ENCODE measurements at regions not wholly inside any gene's neighbourhood (a gene's known extent, or its start where the extent isn't known, plus 50 kb on each side); places are given as distances from the start of the nearest gene placed in this dataset.
A peak's percentile ranks its signal among the peaks of the same experiment; 100 is the strongest.
"Not testable (repeated sequence)": the region's sequence is repeated elsewhere in the genome, so short reads cannot be mapped to it uniquely, and the experiment has no call there.

- FAIRE-seq (peak; percentile 6), DNase-seq (ENCODE audit: insufficient read length, low spot score) (peak; percentile 13)
- no peak for TF ChIP-seq POLR2A (IDR thresholded peaks at IDR 0.05; ENCODE audit: low read depth, low read length)
Observed at GRCh38 chr9:106075960-106076327, 381.6 kb downstream of the TMEM38B start.

GRCh38 chr9:106076711-106077110 is 382.4 kb downstream of the TMEM38B start:
- TF ChIP-seq POLR2A (IDR thresholded peaks at IDR 0.05; ENCODE audit: low read depth, low read length): no peak
- DNase-seq (ENCODE audit: insufficient read length, low spot score) (no peak), FAIRE-seq (no peak)

GRCh38 chr9:106077731-106078130 is 383.4 kb downstream of the TMEM38B start:
- FAIRE-seq (no peak), DNase-seq (ENCODE audit: insufficient read length, low spot score) (no peak)
- no peak for TF ChIP-seq POLR2A (IDR thresholded peaks at IDR 0.05; ENCODE audit: low read depth, low read length)

- DNase-seq (ENCODE audit: insufficient read length, low spot score) (no peak), FAIRE-seq (no peak)
- TF ChIP-seq POLR2A (IDR thresholded peaks at IDR 0.05; ENCODE audit: low read depth, low read length): no peak
Observed at GRCh38 chr9:106082621-106083020, 388.3 kb downstream of the TMEM38B start.

GRCh38 chr9:106084702-106085101 is 390.4 kb downstream of the TMEM38B start:
- FAIRE-seq: no peak
- TF ChIP-seq POLR2A (IDR thresholded peaks at IDR 0.05; ENCODE audit: low read depth, low read length): no peak
- no peak for DNase-seq (ENCODE audit: insufficient read length, low spot score)

- DNase-seq (ENCODE audit: insufficient read length, low spot score): no peak
- TF ChIP-seq POLR2A (IDR thresholded peaks at IDR 0.05; ENCODE audit: low read depth, low read length): no peak
- FAIRE-seq: no peak
Observed at GRCh38 chr9:106085479-106085878, 391.1 kb downstream of the TMEM38B start.

GRCh38 chr9:106092083-106092482 is 397.7 kb downstream of the TMEM38B start:
- no peak for TF ChIP-seq POLR2A (IDR thresholded peaks at IDR 0.05; ENCODE audit: low read depth, low read length)
- DNase-seq (ENCODE audit: insufficient read length, low spot score) (no peak), FAIRE-seq (no peak)

GRCh38 chr9:106102821-106103220 is 408.5 kb downstream of the TMEM38B start:
- peak; percentile 70 for FAIRE-seq
- DNase-seq (ENCODE audit: insufficient read length, low spot score): no peak
- no peak for TF ChIP-seq POLR2A (IDR thresholded peaks at IDR 0.05; ENCODE audit: low read depth, low read length)

GRCh38 chr9:106104887-106105286 is 410.5 kb downstream of the TMEM38B start:
- TF ChIP-seq POLR2A (IDR thresholded peaks at IDR 0.05; ENCODE audit: low read depth, low read length): no peak
- DNase-seq (ENCODE audit: insufficient read length, low spot score) (no peak), FAIRE-seq (no peak)

GRCh38 chr9:106106396-106106795 is 412.1 kb downstream of the TMEM38B start:
- FAIRE-seq (no peak), DNase-seq (ENCODE audit: insufficient read length, low spot score) (no peak)
- no peak for TF ChIP-seq POLR2A (IDR thresholded peaks at IDR 0.05; ENCODE audit: low read depth, low read length)

- no peak for TF ChIP-seq POLR2A (IDR thresholded peaks at IDR 0.05; ENCODE audit: low read depth, low read length)
- no peak for FAIRE-seq
- no peak for DNase-seq (ENCODE audit: insufficient read length, low spot score)
Observed at GRCh38 chr9:106107716-106108115, 413.4 kb downstream of the TMEM38B start.

- DNase-seq (ENCODE audit: insufficient read length, low spot score); FAIRE-seq: not testable (repeated sequence)
Observed at GRCh38 chr9:106109706-106110105, 415.4 kb downstream of the TMEM38B start.

- FAIRE-seq (no peak), DNase-seq (ENCODE audit: insufficient read length, low spot score) (no peak)
- TF ChIP-seq POLR2A (IDR thresholded peaks at IDR 0.05; ENCODE audit: low read depth, low read length): no peak
Observed at GRCh38 chr9:106110483-106110882, 416.1 kb downstream of the TMEM38B start.

GRCh38 chr9:106111039-106111730 is 416.8 kb downstream of the TMEM38B start:
- FAIRE-seq: no peak

GRCh38 chr9:106112935-106113334 is 418.6 kb downstream of the TMEM38B start:
- FAIRE-seq: no peak
- TF ChIP-seq POLR2A (IDR thresholded peaks at IDR 0.05; ENCODE audit: low read depth, low read length): no peak
- DNase-seq (ENCODE audit: insufficient read length, low spot score): no peak

More at GRCh38 chr9:106111039-106111730, 416.8 kb downstream of the TMEM38B start:
- TF ChIP-seq POLR2A (IDR thresholded peaks at IDR 0.05; ENCODE audit: low read depth, low read length): no peak
- no peak for DNase-seq (ENCODE audit: insufficient read length, low spot score)

GRCh38 chr9:106119176-106119575 is 424.8 kb downstream of the TMEM38B start:
- DNase-seq (ENCODE audit: insufficient read length, low spot score): no peak
- FAIRE-seq: no peak
- no peak for TF ChIP-seq POLR2A (IDR thresholded peaks at IDR 0.05; ENCODE audit: low read depth, low read length)

All from H54 (cell line).